Activated CD4-positive, alpha-beta memory T cell treated with anti-CD3 and anti-CD28 coated beads, Interleukin-2, amount 10 ng/mL, durations not matched to agents 7 days and 5 days (primary cell): ENCODE measurements at regions not wholly inside any gene's neighbourhood (a gene's known extent, or its start where the extent isn't known, plus 50 kb on each side); places are given as distances from the start of the nearest gene placed in this dataset.
A peak's percentile ranks its signal among the peaks of the same experiment; 100 is the strongest.
"Not testable (repeated sequence)": the region's sequence is repeated elsewhere in the genome, so short reads cannot be mapped to it uniquely, and the experiment has no call there.

ENCODE experiments used
- CTCF ChIA-PET: fragments of 350-600 bp; sonication (Branson Sonifier 250); formaldehyde crosslinking; loops from one replicate; lab custom pipeline; 2021; ENCODE audit warnings: antibody characterized with exemption, inconsistent platforms; lab: Charles Lee
- POLR2A ChIA-PET: fragments of 350-600 bp; sonication (Branson Sonifier 250); formaldehyde crosslinking; loops from one replicate; lab custom pipeline; 2021; ENCODE audit warnings: antibody characterized with exemption; lab: Charles Lee
- DNase-seq: peaks from one replicate; pipeline ENCODE4 v3.0.0-alpha.2; 2020
- H3K27ac Mint-ChIP-seq: one replicate; pipeline ENCODE4 v1.8.0; 2021; ENCODE audit warnings: mild to moderate bottlenecking, mixed read lengths
- H3K27me3 Mint-ChIP-seq: one replicate; pipeline ENCODE4 v1.8.0; 2021; ENCODE audit warnings: mixed read lengths
- H3K36me3 Mint-ChIP-seq: one replicate; pipeline ENCODE4 v1.8.0; 2021; ENCODE audit warnings: low read depth, mixed read lengths
- H3K4me1 Mint-ChIP-seq: one replicate; pipeline ENCODE4 v1.8.0; 2021; ENCODE audit warnings: mixed read lengths
- H3K4me3 Mint-ChIP-seq: one replicate; pipeline ENCODE4 v1.8.0; 2021; ENCODE audit warnings: mild to moderate bottlenecking, mixed read lengths
- H3K9me3 Mint-ChIP-seq: one replicate; pipeline ENCODE4 v1.8.0; 2021; ENCODE audit warnings: mixed read lengths

DNA sequence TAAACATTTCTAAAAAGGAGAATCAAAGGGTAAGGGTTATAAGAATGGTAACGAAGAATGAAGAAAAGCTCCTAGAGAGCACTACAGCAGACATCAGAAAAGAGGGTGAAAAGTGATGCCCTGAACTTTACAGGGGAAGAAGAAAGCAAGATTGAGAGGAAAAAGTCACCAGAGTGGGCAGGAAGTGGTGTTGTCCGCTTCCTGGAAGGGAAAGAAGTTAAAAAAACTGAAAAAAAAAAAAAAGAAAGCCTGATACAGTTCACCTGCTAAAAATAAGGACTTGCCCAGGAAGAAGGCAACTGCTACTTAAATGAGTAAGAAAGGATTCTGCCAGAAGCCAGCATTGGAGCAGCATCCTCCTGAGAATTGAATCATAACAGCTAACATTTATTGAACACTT, 330.1 kb upstream of the PHF14 start:
- H3K27ac Mint-ChIP-seq = peak overlapping the region; percentile 2
- H3K9me3 Mint-ChIP-seq = no peaks in the 10 kb centered on the region
- DNase-seq = peak; percentile 19
- ChIA-PET POLR2A (no interaction called here), CTCF (no interaction called here)
- H3K4me3 Mint-ChIP-seq = no peak overlapping the region
- H3K4me1 Mint-ChIP-seq = peaks cover 20% of the 10 kb centered on the region
- H3K27me3 Mint-ChIP-seq = no peaks in the 10 kb centered on the region
- no peaks in the 10 kb centered on the region for H3K36me3 Mint-ChIP-seq

DNA sequence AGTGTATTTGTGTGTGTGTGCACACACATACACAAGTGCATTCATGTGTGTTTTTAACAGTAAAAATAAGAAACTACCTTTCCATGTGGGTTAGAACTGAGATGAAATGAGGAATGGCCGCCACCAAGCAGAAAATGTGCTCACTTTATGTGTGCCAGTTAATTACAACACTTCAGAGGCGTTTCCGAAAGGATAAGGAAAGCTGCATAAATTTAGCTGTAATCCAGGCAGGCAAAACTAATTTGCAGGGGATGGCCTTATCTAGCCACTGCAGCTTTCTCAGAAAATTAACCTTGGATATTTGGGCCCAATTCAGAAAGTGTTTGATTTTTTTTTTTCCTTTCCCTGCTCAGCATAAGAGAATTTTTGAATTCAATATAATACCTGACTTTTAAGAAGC, 328.8 kb upstream of the PHF14 start:
- ChIA-PET POLR2A (no interaction called here), CTCF (no interaction called here)
- Mint-ChIP-seq H3K4me1 (peaks cover 20% of the 10 kb centered on the region), H3K9me3 (no peaks in the 10 kb centered on the region), H3K27me3 (no peaks in the 10 kb centered on the region), H3K36me3 (no peaks in the 10 kb centered on the region), H3K4me3 (no peak overlapping the region), H3K27ac (no peak overlapping the region)
- no peak for DNase-seq

DNA sequence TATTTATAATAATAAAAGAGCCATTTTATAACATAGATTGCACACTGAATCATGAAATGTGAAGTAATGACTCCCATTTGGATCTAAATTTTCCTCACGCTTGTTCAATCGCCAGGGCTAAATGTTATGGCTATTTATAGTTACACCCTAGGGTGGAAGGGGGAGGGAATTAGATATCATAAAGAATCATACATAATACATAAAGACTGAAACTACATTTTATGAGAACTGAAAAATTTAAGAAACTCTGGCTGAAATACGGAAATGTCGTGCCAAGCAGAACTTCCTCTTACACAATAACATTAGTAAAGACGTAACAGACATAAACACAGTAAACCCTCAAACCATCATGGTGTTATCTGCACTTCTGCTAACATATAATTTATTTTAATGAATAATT, 327.5 kb upstream of the PHF14 start:
- Mint-ChIP-seq H3K36me3 (no peaks in the 10 kb centered on the region), H3K4me1 (peaks cover 20% of the 10 kb centered on the region), H3K27me3 (no peaks in the 10 kb centered on the region), H3K9me3 (no peaks in the 10 kb centered on the region), H3K27ac (no peak overlapping the region), H3K4me3 (no peak overlapping the region)
- no peak for DNase-seq
- ChIA-PET CTCF (no interaction called here), POLR2A (no interaction called here)

DNA sequence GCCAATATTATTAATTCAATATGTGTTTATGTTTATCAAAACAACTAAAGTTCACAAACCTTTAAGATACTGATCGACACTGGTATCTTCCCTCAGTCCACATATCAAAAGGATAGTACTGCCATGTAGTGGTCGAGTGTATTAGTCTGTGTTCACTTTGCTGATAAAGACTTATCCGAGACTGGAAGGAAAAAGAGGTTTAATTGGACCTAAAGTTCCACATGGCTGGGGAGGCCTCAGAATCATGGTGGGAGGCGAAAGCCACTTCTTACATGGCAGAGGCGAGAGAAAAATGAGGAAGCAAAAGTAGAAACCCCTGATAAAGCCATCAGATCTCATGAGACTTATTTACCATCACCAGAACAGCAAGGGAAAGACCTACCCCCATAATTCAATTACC, 325.4 kb upstream of the PHF14 start:
- H3K36me3 Mint-ChIP-seq = no peaks in the 10 kb centered on the region
- H3K4me1 Mint-ChIP-seq = peaks cover 13% of the 10 kb centered on the region
- ChIA-PET POLR2A (no interaction called here), CTCF (no interaction called here)
- H3K27ac Mint-ChIP-seq = no peak overlapping the region
- no peak for DNase-seq
- no peaks in the 10 kb centered on the region for H3K9me3 Mint-ChIP-seq
- no peak overlapping the region for H3K4me3 Mint-ChIP-seq
- no peaks in the 10 kb centered on the region for H3K27me3 Mint-ChIP-seq

DNA sequence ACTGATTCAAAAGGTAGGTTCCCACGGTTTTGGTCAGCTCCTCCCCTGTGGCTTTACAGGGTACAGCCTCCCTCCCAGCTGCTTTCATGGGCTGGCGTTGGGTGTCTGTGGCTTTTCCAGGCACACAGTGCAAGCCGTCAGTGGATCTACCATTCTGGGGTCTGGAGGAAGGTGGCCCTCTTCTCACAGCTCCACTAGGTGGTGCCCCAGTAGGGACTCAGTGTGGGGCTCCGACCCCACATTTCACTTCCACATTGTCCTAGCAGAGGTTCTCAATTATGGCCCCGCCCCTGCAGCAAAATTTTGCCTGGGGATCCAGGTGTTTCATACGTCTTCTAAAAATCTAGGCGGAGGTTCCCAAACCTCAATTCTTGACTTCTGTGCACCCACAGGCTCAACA, 324.6 kb upstream of the PHF14 start:
- H3K27ac Mint-ChIP-seq, H3K9me3 Mint-ChIP-seq, POLR2A ChIA-PET, DNase-seq, H3K27me3 Mint-ChIP-seq, H3K4me1 Mint-ChIP-seq, CTCF ChIA-PET, H3K36me3 Mint-ChIP-seq, H3K4me3 Mint-ChIP-seq: not testable (repeated sequence)

DNA sequence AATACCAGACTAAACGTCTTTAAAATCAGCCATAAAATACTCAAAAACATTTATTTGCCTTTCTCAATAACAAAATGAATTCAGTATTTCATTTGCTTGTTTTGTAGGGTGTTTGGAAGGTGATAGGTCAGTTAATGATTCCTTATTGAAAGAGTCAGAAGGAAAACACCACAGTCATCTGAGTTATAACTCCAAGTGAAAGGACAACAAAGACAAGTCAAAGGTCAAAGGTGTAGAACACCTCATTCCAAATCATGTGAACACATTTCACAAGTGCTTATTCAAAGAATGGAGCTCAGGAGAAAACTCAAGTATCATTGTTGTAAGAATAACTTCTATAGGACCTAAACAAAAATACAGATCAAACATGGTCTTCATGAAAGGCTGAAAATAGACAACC, 318.6 kb upstream of the PHF14 start:
- no peaks in the 10 kb centered on the region for H3K36me3 Mint-ChIP-seq
- ChIA-PET CTCF (no interaction called here), POLR2A (no interaction called here)
- no peak for DNase-seq
- H3K27me3 Mint-ChIP-seq = no peaks in the 10 kb centered on the region
- H3K4me3 Mint-ChIP-seq = no peak overlapping the region
- H3K4me1 Mint-ChIP-seq = no peaks in the 10 kb centered on the region
- no peak overlapping the region for H3K27ac Mint-ChIP-seq
- H3K9me3 Mint-ChIP-seq = no peaks in the 10 kb centered on the region

DNA sequence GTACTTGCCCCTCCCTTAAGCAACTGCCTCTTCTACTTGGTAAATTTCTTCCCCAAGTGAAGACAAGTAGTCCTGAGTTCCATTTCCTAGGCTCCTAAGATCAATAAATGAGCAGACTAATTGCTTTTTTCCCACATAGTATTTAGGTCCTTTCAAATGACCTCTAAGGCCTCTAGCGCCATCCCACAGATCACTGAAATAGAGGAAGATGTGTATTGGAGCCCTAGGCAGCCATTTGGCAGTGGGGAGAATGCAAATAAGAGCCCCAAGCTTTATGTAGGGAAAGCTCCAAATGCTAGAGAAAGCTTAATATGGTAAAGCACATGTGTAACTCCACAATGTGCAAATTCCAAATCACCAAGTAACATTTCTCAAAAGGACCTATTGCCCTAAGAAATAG, 316.5 kb upstream of the PHF14 start:
- H3K4me3 Mint-ChIP-seq = no peak overlapping the region
- CTCF ChIA-PET = no interaction called here
- no peaks in the 10 kb centered on the region for H3K36me3 Mint-ChIP-seq
- DNase-seq = no peak
- no peaks in the 10 kb centered on the region for H3K9me3 Mint-ChIP-seq
- POLR2A ChIA-PET = no interaction called here
- H3K4me1 Mint-ChIP-seq = no peaks in the 10 kb centered on the region
- no peaks in the 10 kb centered on the region for H3K27me3 Mint-ChIP-seq
- H3K27ac Mint-ChIP-seq = no peak overlapping the region

DNA sequence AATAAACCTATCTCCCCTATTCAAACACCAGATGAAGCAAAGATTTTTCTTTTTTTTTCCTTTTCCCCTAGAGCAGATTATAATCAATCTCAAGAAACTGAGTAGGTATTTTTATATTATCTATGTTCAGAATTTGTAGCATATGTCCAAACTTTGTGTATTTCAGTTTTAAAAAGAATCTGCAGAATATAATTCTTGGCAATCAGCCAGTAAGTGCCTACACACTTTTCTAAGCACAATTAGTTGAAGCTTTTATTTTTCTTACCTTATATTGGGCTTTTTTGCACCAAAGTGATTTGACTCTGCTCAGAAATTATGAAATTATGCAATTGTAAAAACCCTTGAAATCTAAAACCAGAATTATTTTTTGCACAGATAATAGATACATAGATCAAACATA, 315.8 kb upstream of the PHF14 start:
- ChIA-PET CTCF (no interaction called here), POLR2A (no interaction called here)
- H3K4me1 Mint-ChIP-seq = no peaks in the 10 kb centered on the region
- no peak overlapping the region for H3K27ac Mint-ChIP-seq
- no peak overlapping the region for H3K4me3 Mint-ChIP-seq
- no peaks in the 10 kb centered on the region for H3K27me3 Mint-ChIP-seq
- H3K9me3 Mint-ChIP-seq = no peaks in the 10 kb centered on the region
- no peak for DNase-seq
- H3K36me3 Mint-ChIP-seq = no peaks in the 10 kb centered on the region

DNA sequence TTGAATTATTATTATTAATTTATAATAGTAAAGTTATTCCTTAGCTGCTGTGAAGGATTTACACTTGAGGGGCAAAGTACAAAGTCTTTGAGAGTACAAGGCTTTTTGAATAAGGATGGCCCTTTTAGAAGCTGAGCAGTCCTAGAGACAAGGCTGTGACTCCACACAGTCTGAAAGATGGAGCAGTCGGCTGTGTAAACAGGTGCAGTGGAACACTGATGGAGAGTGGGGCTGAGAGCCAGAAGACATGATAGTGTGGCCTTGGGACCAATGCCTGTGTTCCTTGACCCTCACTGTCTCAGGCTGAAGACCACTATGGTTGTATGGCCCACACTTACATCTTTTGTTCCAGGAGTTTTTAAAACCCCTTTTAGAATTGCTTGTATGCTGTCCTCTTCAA, 311.2 kb upstream of the PHF14 start:
- Mint-ChIP-seq H3K27me3 (no peaks in the 10 kb centered on the region), H3K27ac (no peak overlapping the region), H3K4me1 (no peaks in the 10 kb centered on the region), H3K4me3 (no peak overlapping the region), H3K36me3 (no peaks in the 10 kb centered on the region), H3K9me3 (no peaks in the 10 kb centered on the region)
- DNase-seq = no peak
- ChIA-PET POLR2A (no interaction called here), CTCF (no interaction called here)

DNA sequence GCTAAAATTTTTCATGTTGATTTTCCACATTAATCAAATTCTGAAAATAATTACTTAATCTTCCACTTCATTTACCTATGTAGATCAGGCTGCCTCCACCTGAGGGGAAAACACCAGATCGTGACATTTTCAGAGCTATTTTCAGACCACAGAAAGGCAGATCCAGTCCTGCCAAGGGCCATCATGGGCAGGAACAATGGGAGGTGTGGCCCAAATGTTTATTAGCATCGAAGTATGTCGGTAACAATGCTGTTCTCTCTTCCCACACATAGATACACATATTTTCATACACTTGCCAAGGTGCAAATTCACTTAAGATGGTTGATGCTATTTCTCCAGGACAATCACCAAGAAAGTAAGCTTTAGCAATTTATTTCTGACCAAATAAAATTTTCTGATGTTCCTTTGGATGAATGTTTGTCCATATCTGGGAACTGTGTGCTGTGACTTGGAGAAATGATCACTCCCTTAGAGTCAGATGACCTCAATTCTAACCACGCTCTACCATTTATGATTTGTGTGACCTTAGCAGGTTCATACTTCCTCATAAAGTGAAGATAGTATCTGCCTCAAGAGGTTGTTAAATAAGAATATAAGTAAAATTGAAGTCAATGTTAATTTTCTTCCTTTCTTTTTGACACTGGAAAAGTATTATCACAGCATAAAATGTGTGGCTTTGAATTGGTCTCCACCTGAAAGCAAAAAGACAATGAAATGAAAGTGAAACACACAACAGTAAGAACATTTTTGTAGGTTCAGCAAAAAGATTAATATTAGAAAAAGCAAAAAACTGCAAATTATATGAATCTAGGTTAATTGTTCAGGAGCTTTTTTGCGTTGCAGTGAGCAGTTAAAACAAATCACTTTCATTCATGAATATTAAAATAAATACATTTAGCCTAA, 310.4 kb upstream of the PHF14 start:
- no peak overlapping the region for H3K27ac Mint-ChIP-seq
- no peaks in the 10 kb centered on the region for H3K9me3 Mint-ChIP-seq
- H3K27me3 Mint-ChIP-seq = no peaks in the 10 kb centered on the region
- H3K36me3 Mint-ChIP-seq = no peaks in the 10 kb centered on the region
- no peaks in the 10 kb centered on the region for H3K4me1 Mint-ChIP-seq
- POLR2A ChIA-PET = no interaction called here
- no peak for DNase-seq
- CTCF ChIA-PET = no interaction called here
- H3K4me3 Mint-ChIP-seq = no peak overlapping the region

DNA sequence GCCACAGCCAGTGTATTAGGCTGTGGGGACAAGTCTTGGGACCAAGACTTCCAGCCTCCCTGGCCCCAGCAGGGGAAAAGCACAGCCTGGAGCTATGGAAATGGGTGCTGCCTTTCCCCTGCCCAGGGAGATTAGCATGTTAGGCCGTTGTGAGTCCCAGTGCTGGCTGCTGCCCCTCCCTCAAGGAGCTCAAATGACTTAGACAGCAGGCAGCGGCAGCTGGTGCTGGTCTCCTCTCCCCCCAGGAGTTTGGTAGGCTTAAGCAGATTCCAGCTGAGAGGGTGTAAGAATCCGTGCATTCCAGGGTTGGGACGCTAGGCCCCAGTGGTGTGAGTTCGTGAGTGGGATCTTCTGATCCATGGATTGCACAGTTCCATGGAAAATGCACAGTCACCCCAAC, 301.5 kb upstream of the PHF14 start:
- Mint-ChIP-seq H3K27ac (no peak overlapping the region), H3K9me3 (no peaks in the 10 kb centered on the region), H3K27me3 (no peaks in the 10 kb centered on the region), H3K4me3 (no peak overlapping the region), H3K4me1 (no peaks in the 10 kb centered on the region), H3K36me3 (no peaks in the 10 kb centered on the region)
- ChIA-PET POLR2A (no interaction called here), CTCF (no interaction called here)
- no peak for DNase-seq

DNA sequence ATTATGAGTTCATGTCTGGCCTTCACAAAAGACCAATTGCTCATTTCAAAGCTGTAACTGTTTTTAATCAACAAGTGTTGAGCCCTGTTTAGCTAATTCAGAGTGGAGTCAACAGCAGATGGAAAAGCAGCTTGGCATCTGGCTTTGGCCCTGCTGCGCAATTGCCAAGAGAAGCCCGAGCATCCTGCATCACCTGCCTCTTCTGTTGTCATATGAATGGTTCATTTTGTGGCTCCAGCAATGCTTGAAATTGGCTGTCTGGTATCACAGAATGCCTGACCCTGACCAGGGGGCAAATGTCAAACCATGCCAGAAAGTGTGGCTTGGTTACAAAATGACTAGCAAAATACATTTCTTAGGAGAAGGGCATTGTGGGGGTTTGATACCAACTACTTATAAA, 296.5 kb upstream of the PHF14 start:
- POLR2A ChIA-PET = no interaction called here
- no peak for DNase-seq
- CTCF ChIA-PET = no interaction called here

DNA sequence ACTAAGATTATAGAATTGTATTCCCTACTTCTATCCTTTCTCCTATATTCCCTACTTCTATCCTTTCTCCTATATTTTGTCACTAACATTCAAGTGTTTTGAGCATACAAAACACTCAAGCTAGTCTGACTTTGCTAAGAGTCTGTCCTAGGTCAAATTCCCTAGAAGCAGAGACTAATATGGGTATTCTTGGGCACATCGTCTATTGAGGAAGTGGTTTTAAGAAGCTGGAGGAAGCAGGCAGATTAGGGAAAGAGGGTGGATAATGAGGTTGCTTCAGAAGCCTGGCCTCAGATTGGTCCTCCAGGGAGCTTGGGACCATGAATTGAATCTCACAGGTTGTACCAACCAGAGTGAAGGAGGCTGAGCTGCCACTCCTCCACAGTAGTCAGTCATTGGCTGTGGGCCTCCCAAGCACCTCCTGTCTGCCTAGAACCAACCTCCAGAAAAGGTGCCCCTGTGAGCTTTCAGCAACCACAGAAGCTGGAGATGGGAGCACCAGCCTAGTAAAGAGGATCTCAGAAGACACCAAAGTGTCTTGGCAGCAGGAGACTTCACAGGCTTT, 295.9 kb upstream of the PHF14 start:
- Mint-ChIP-seq H3K4me1 (no peaks in the 10 kb centered on the region), H3K27me3 (no peaks in the 10 kb centered on the region), H3K27ac (no peak overlapping the region), H3K36me3 (no peaks in the 10 kb centered on the region), H3K9me3 (no peaks in the 10 kb centered on the region), H3K4me3 (no peak overlapping the region)
- DNase-seq = no peak
- POLR2A ChIA-PET = no interaction called here
- CTCF ChIA-PET = no interaction called here

More for the DNA sequence above, 296.5 kb upstream of the PHF14 start:
- Mint-ChIP-seq H3K4me3 (no peak overlapping the region), H3K4me1 (no peaks in the 10 kb centered on the region), H3K36me3 (no peaks in the 10 kb centered on the region), H3K27ac (no peak overlapping the region), H3K9me3 (no peaks in the 10 kb centered on the region), H3K27me3 (no peaks in the 10 kb centered on the region)

DNA sequence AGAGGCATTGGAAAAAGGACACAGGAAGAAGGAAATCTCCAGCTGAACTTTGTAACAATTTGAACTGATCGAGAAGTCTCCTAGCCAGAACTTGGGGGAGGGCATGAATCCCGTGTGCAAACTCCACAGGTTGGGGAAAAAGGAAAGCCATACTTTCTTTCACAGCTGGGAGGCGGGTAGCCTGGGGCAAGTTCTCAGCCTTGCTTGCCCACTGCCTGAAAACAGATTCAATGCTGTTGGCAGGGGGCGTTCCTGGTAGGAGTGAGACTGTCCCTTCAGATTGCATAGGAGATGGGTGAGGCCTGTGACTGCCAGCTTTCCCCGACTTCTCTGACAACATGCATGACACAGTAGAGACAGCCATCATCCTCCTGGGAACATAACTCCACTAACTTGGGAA, 289.1 kb upstream of the PHF14 start:
- no peak for DNase-seq
- Mint-ChIP-seq H3K9me3 (no peaks in the 10 kb centered on the region), H3K27ac (no peak overlapping the region), H3K36me3 (no peaks in the 10 kb centered on the region), H3K27me3 (no peaks in the 10 kb centered on the region), H3K4me3 (no peak overlapping the region), H3K4me1 (no peaks in the 10 kb centered on the region)
- CTCF ChIA-PET = no interaction called here
- POLR2A ChIA-PET = no interaction called here
